Colonic mucosa (tissue), 4 donors: ENCODE measurements at regions not wholly inside any gene's neighbourhood (a gene's known extent, or its start where the extent isn't known, plus 50 kb on each side); places are given as distances from the start of the nearest gene placed in this dataset.
A peak's percentile ranks its signal among the peaks of the same experiment; 100 is the strongest.
"Not testable (repeated sequence)": the region's sequence is repeated elsewhere in the genome, so short reads cannot be mapped to it uniquely, and the experiment has no call there.

ENCODE experiments used
- DNase-seq: peaks from one replicate; pipeline ENCODE4 v3.0.0-alpha.2; 2020
- H3K27ac ChIP-seq: fragments of 200-600 bp; one replicate; pipeline ENCODE4 v1.8.0; 2021
- H3K27me3 ChIP-seq: fragments of 200-600 bp; one replicate; pipeline ENCODE4 v1.8.0; 2021
- H3K36me3 ChIP-seq: fragments of 200-600 bp; one replicate; pipeline ENCODE4 v1.8.0; 2021
- H3K4me1 ChIP-seq: fragments of 200-600 bp; one replicate; pipeline ENCODE4 v1.8.0; 2021; ENCODE audit warnings: mild to moderate bottlenecking
- H3K4me3 ChIP-seq: fragments of 200-600 bp; one replicate; pipeline ENCODE4 v1.8.0; 2021
- H3K9ac ChIP-seq, 2 donors: one replicate each; pipeline ENCODE4 v1.7.0; 2013; ENCODE audit warnings: control low read depth in 2 of 2, low read depth in 2 of 2, low read length in 2 of 2
- H3K9me3 ChIP-seq: fragments of 200-600 bp; one replicate; pipeline ENCODE4 v1.8.0; 2021
- CTCF ChIP-seq: fragments of 200-600 bp; IDR thresholded peaks from one replicate; pipeline ENCODE4 v1.8.0; 2022; ENCODE audit warnings: antibody characterized with exemption, mild to moderate bottlenecking
- intact Hi-C: fragments of 100-400 bp; cut with DNase I; formaldehyde crosslinking; loops from one replicate; pipeline ENCODE4 v1.14.1; 2022
- donor health status: healthy.
- donor health status: DM: no; HTN: no; CAD: no.
- donor health status: DM: no; HTN: no; CAD: no.

DNA sequence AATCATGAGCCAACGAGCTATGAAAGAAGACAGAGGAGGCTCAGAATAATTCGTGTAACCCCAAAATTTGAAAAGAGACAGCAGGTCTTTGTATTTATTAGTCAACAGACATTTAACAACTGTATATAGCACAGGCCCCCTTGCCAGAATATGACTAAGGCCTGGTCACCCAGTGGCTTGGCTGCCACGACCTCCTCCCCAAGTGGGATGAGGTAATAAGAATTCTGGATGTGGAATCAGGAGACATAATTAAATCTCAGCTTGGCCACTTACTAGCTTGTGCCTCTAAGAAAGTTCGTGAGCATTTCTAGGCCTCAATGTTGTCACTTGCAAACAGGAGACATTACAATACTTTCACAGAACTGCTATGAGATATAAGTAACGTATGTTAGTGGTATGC is 134.2 kb upstream of the TNFSF4 start:
- H3K36me3 ChIP-seq: no peaks in the 10 kb centered on the region
- intact Hi-C loops: no loop called here

GRCh38 chr1:173341971-173342370 is 134.8 kb upstream of the TNFSF4 start:
- no peaks in the 10 kb centered on the region for H3K9me3 ChIP-seq
- no peaks in the 10 kb centered on the region for H3K36me3 ChIP-seq
- H3K27me3 ChIP-seq: no peaks in the 10 kb centered on the region
- H3K4me3 ChIP-seq: no peak overlapping the region
- TF ChIP-seq CTCF: no peak
- H3K27ac ChIP-seq: no peak overlapping the region
- DNase-seq: no peak
- H3K4me1 ChIP-seq: no peaks in the 10 kb centered on the region
- intact Hi-C loops: no loop called here
- H3K9ac ChIP-seq: no peak overlapping the region

More for the DNA sequence above, 134.2 kb upstream of the TNFSF4 start:
- no peak overlapping the region for H3K27ac ChIP-seq
- no peaks in the 10 kb centered on the region for H3K4me1 ChIP-seq
- no peaks in the 10 kb centered on the region for H3K9me3 ChIP-seq
- no peak for TF ChIP-seq CTCF
- no peak for DNase-seq
- no peaks in the 10 kb centered on the region for H3K27me3 ChIP-seq
- no peak overlapping the region for H3K9ac ChIP-seq
- no peak overlapping the region for H3K4me3 ChIP-seq

DNA sequence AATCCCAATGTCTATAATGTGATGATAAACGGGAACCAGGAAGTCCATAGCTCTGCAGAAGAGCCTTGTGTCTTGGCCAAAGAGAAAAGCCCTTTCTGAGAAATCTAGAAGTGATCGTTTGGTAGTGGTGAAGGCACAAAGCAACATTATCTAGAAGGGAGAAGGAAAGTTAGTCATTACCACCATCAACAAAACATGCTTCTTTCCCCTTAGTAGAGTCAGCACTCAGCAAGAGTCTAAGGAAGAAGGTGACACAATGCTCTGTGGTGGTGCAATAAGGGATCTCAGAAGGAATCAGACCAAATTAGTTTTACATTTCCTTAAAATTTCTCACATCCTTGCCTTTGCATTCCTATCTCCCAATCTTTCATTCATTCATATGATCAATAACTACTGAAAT is 134.4 kb upstream of the PRDX6 start:
- no peaks in the 10 kb centered on the region for H3K9me3 ChIP-seq
- no peaks in the 10 kb centered on the region for H3K4me1 ChIP-seq
- no peak overlapping the region for H3K4me3 ChIP-seq
- no peak for TF ChIP-seq CTCF
- no peaks in the 10 kb centered on the region for H3K36me3 ChIP-seq
- intact Hi-C loops: no loop called here
- H3K9ac ChIP-seq: no peak overlapping the region
- H3K27me3 ChIP-seq: no peaks in the 10 kb centered on the region
- H3K27ac ChIP-seq: no peak overlapping the region
- DNase-seq: no peak

GRCh38 chr1:173344034-173344743 is 132.9 kb upstream of the PRDX6 start:
- no peak overlapping the region for H3K9ac ChIP-seq
- no peaks in the 10 kb centered on the region for H3K9me3 ChIP-seq
- no peak for TF ChIP-seq CTCF
- H3K27ac ChIP-seq: no peak overlapping the region
- H3K36me3 ChIP-seq: no peaks in the 10 kb centered on the region
- no peaks in the 10 kb centered on the region for H3K27me3 ChIP-seq
- no peak overlapping the region for H3K4me3 ChIP-seq
- DNase-seq: peak; percentile 49
- no peaks in the 10 kb centered on the region for H3K4me1 ChIP-seq
- intact Hi-C loops: no loop called here

GRCh38 chr1:173347282-173347818 is 129.8 kb upstream of the PRDX6 start:
- H3K36me3 ChIP-seq: no peaks in the 10 kb centered on the region
- H3K27ac ChIP-seq: no peak overlapping the region
- no peaks in the 10 kb centered on the region for H3K4me1 ChIP-seq
- H3K9ac ChIP-seq: no peak overlapping the region
- H3K27me3 ChIP-seq: no peaks in the 10 kb centered on the region
- intact Hi-C loops: no loop called here
- no peaks in the 10 kb centered on the region for H3K9me3 ChIP-seq
- no peak for TF ChIP-seq CTCF
- H3K4me3 ChIP-seq: no peak overlapping the region
- no peak for DNase-seq

GRCh38 chr1:173352635-173353034 is 124.5 kb upstream of the PRDX6 start:
- H3K36me3 ChIP-seq, H3K9ac ChIP-seq, H3K4me1 ChIP-seq, H3K27ac ChIP-seq, H3K4me3 ChIP-seq, H3K27me3 ChIP-seq, H3K9me3 ChIP-seq, intact Hi-C loops, DNase-seq: not testable (repeated sequence)
